ENCODE measurements at regions not wholly inside any gene's neighbourhood (a gene's known extent, or its start where the extent isn't known, plus 50 kb on each side); places are given as distances from the start of the nearest gene placed in this dataset.

- ATAC-seq (ENCODE audit: poor library complexity) = no peak
- intact Hi-C loops (cut with DNase I) = no loop called here
These were observed 388.3 kb downstream of the NR2F1-AS1 start for GRCh38 chr5:93192683-93193082.

GRCh38 chr5:93192087-93192486, 388.9 kb downstream of the NR2F1-AS1 start:
- ATAC-seq (ENCODE audit: poor library complexity) (no peak), DNase-seq (no peak)
- intact Hi-C loops (cut with DNase I) = no loop called here

More at GRCh38 chr5:93192683-93193082, 388.3 kb downstream of the NR2F1-AS1 start:
- DNase-seq = no peak

GRCh38 chr5:93191035-93191817, 389.8 kb downstream of the NR2F1-AS1 start:
- DNase-seq = no peak
- no peak for ATAC-seq (ENCODE audit: poor library complexity)
- intact Hi-C loops (cut with DNase I) = no loop called here

- DNase-seq = no peak
- ATAC-seq (ENCODE audit: poor library complexity) = peak; percentile 74
- intact Hi-C loops (cut with DNase I) = no loop called here
These were observed 391.3 kb downstream of the NR2F1-AS1 start for GRCh38 chr5:93189707-93190120.

GRCh38 chr5:93188876-93189485, 392.0 kb downstream of the NR2F1-AS1 start:
- intact Hi-C loops (cut with DNase I) = no loop called here
- DNase-seq (no peak), ATAC-seq (ENCODE audit: poor library complexity) (peak; percentile 78)

- ATAC-seq (ENCODE audit: poor library complexity) (peak; percentile 30), DNase-seq (no peak)
- intact Hi-C loops (cut with DNase I) = no loop called here
These were observed 394.8 kb downstream of the NR2F1-AS1 start for GRCh38 chr5:93186076-93186682.

GRCh38 chr5:93184041-93184440, 397.0 kb downstream of the NR2F1-AS1 start:
- ATAC-seq (ENCODE audit: poor library complexity) (no peak), DNase-seq (no peak)
- intact Hi-C loops (cut with DNase I) = no loop called here

GRCh38 chr5:93179466-93179865, 401.6 kb downstream of the NR2F1-AS1 start:
- ATAC-seq (ENCODE audit: poor library complexity) (no peak), DNase-seq (no peak)
- intact Hi-C loops (cut with DNase I) = no loop called here

GRCh38 chr5:93174930-93175329, 406.1 kb downstream of the NR2F1-AS1 start:
- DNase-seq (no peak), ATAC-seq (ENCODE audit: poor library complexity) (no peak)
- intact Hi-C loops (cut with DNase I) = no loop called here

- intact Hi-C loops (cut with DNase I) = no loop called here
- ATAC-seq (ENCODE audit: poor library complexity) (no peak), DNase-seq (no peak)
These were observed 415.5 kb downstream of the NR2F1-AS1 start for GRCh38 chr5:93165559-93165958.

- peak; percentile 53 for ATAC-seq (ENCODE audit: poor library complexity)
- intact Hi-C loops (cut with DNase I) = no loop called here
- DNase-seq = no peak
These were observed 416.3 kb downstream of the NR2F1-AS1 start for GRCh38 chr5:93164690-93165089.

- intact Hi-C loops (cut with DNase I) = no loop called here
- ATAC-seq (ENCODE audit: poor library complexity) = no peak
- DNase-seq = no peak
These were observed 417.9 kb downstream of the NR2F1-AS1 start for GRCh38 chr5:93163010-93163663.

- DNase-seq = no peak
- ATAC-seq (ENCODE audit: poor library complexity) = no peak
These were observed 419.1 kb downstream of the NR2F1-AS1 start for GRCh38 chr5:93161661-93162654.

GRCh38 chr5:93158841-93159240, 422.2 kb downstream of the NR2F1-AS1 start:
- ATAC-seq (ENCODE audit: poor library complexity) (no peak), DNase-seq (no peak)
- intact Hi-C loops (cut with DNase I) = no loop called here

More at GRCh38 chr5:93161661-93162654, 419.1 kb downstream of the NR2F1-AS1 start:
- intact Hi-C loops (cut with DNase I) = no loop called here

GRCh38 chr5:93156566-93156965, 424.5 kb downstream of the NR2F1-AS1 start:
- intact Hi-C loops (cut with DNase I) = no loop called here
- no peak for ATAC-seq (ENCODE audit: poor library complexity)
- DNase-seq = no peak

GRCh38 chr5:93154535-93154934, 426.5 kb downstream of the NR2F1-AS1 start:
- ATAC-seq (ENCODE audit: poor library complexity) (no peak), DNase-seq (no peak)
- intact Hi-C loops (cut with DNase I) = no loop called here

GRCh38 chr5:93153461-93153860, 427.6 kb downstream of the NR2F1-AS1 start:
- no peak for ATAC-seq (ENCODE audit: poor library complexity)
- DNase-seq = no peak
- intact Hi-C loops (cut with DNase I) = no loop called here

- intact Hi-C loops (cut with DNase I) = no loop called here
- no peak for DNase-seq
- ATAC-seq (ENCODE audit: poor library complexity) = no peak
These were observed 429.1 kb downstream of the NR2F1-AS1 start for GRCh38 chr5:93151896-93152295.
